T-helper 2 cell treated with Interferon-gamma antibody and Interleukin-4, amounts not matched to agents 100 ng/mL and 5 ng/mL, for 36 hours (primary cell): ENCODE measurements at regions not wholly inside any gene's neighbourhood (a gene's known extent, or its start where the extent isn't known, plus 50 kb on each side); places are given as distances from the start of the nearest gene placed in this dataset.
"Not testable (repeated sequence)": the region's sequence is repeated elsewhere in the genome, so short reads cannot be mapped to it uniquely, and the experiment has no call there.

Source experiments
- intact Hi-C: fragments of 100-400 bp; cut with micrococcal nuclease; formaldehyde crosslinking; loops from one replicate; pipeline ENCODE4 v1.15.1; 2023

GRCh38 chr2:192947352-192947751 is 752.6 kb upstream of the TMEFF2 start:
- intact Hi-C loops: no loop called here

- intact Hi-C loops: no loop called here
Observed at GRCh38 chr2:192940767-192941166, 746.0 kb upstream of the TMEFF2 start.

GRCh38 chr2:192932376-192932775 is 737.6 kb upstream of the TMEFF2 start:
- intact Hi-C loops: no loop called here

GRCh38 chr2:192921631-192922030 is 726.9 kb upstream of the TMEFF2 start:
- intact Hi-C loops: not testable (repeated sequence)

- intact Hi-C loops: no loop called here
Observed at GRCh38 chr2:192901446-192901845, 706.7 kb upstream of the TMEFF2 start.

- intact Hi-C loops: no loop called here
Observed at GRCh38 chr2:192899466-192899865, 704.7 kb upstream of the TMEFF2 start.

GRCh38 chr2:192893976-192894375 is 699.2 kb upstream of the TMEFF2 start:
- intact Hi-C loops: not testable (repeated sequence)

GRCh38 chr2:192888109-192888508 is 693.4 kb upstream of the TMEFF2 start:
- intact Hi-C loops: no loop called here

- intact Hi-C loops: no loop called here
Observed at GRCh38 chr2:192887337-192887736, 692.6 kb upstream of the TMEFF2 start.

GRCh38 chr2:192886636-192887035 is 691.9 kb upstream of the TMEFF2 start:
- intact Hi-C loops: no loop called here

- intact Hi-C loops: no loop called here
Observed at GRCh38 chr2:192885569-192886160, 690.9 kb upstream of the TMEFF2 start.

- intact Hi-C loops: no loop called here
Observed at GRCh38 chr2:192877159-192877558, 682.4 kb upstream of the TMEFF2 start.

- intact Hi-C loops: no loop called here
Observed at GRCh38 chr2:192876698-192877097, 682.0 kb upstream of the TMEFF2 start.

- intact Hi-C loops: no loop called here
Observed at GRCh38 chr2:192854706-192855105, 660.0 kb upstream of the TMEFF2 start.

GRCh38 chr2:192854031-192854430 is 659.3 kb upstream of the TMEFF2 start:
- intact Hi-C loops: no loop called here

- intact Hi-C loops: no loop called here
Observed at GRCh38 chr2:192828947-192829346, 634.2 kb upstream of the TMEFF2 start.

- intact Hi-C loops: no loop called here
Observed at GRCh38 chr2:192828175-192828574, 633.4 kb upstream of the TMEFF2 start.

- intact Hi-C loops: no loop called here
Observed at GRCh38 chr2:192827735-192828134, 633.0 kb upstream of the TMEFF2 start.

GRCh38 chr2:192814376-192814775 is 619.6 kb upstream of the TMEFF2 start:
- intact Hi-C loops: no loop called here

GRCh38 chr2:192813341-192813740 is 618.6 kb upstream of the TMEFF2 start:
- intact Hi-C loops: no loop called here

GRCh38 chr2:192809173-192809572 is 614.4 kb upstream of the TMEFF2 start:
- intact Hi-C loops: no loop called here

GRCh38 chr2:192783643-192784042 is 588.9 kb upstream of the TMEFF2 start:
- intact Hi-C loops: no loop called here

GRCh38 chr2:192775459-192776262 is 580.9 kb upstream of the TMEFF2 start:
- intact Hi-C loops: no loop called here
